Endothelial cell of umbilical vein (primary cell): ENCODE measurements at regions not wholly inside any gene's neighbourhood (a gene's known extent, or its start where the extent isn't known, plus 50 kb on each side); places are given as distances from the start of the nearest gene placed in this dataset.

Experiments used
- BruUV-seq: library from RNA; stranded (reverse); fragments of 400-500 nt; replicated peaks from 2 replicates; lab custom pipeline; 2021; lab: Mats Ljungman, UMichigan
- CTCF ChIA-PET: fragments of 300-600, 350-600 bp; sonication (Branson Sonifier 250); formaldehyde crosslinking; loops from one replicate; lab custom pipeline; 2021; ENCODE audit warnings: antibody characterized with exemption, inconsistent platforms; lab: Charles Lee
- POLR2A ChIA-PET: fragments of 300-600, 350-600 bp; sonication (Branson Sonifier 250); formaldehyde crosslinking; loops from one replicate; lab custom pipeline; 2021; ENCODE audit warnings: antibody characterized with exemption, inconsistent platforms; lab: Charles Lee
- DNase-seq: peaks from one replicate; pipeline ENCODE4 v3.0.0-alpha.2; 2011; ENCODE audit warnings: low read depth, low spot score
- FAIRE-seq: peaks from 2 replicates; lab custom pipeline; 2011; peaks lifted over from hg19 to GRCh38; lab: Jason Lieb, UNC
- H2AFZ ChIP-seq: 2 replicates; pipeline ENCODE4 v1.6.0; 2012; ENCODE audit warnings: low read depth, low read length, control low read depth, inconsistent platforms
- H3K27ac ChIP-seq: 2 replicates; pipeline ENCODE4 v1.5.1; 2011; ENCODE audit warnings: low read depth, mild to moderate bottlenecking, control low read depth, low read length, moderate library complexity; ENCODE audit not compliant: insufficient read depth
- H3K27me3 ChIP-seq, 2 experiments: 2 replicates each; pipeline versions ENCODE4 v1.6.0 to v1.6.1; 2011; ENCODE audit warnings: low read length in 2 of 2, mixed read lengths in 1 of 2; ENCODE audit not compliant: control insufficient read depth in 2 of 2, insufficient read depth in 2 of 2
- H3K36me3 ChIP-seq, 2 experiments: 2 replicates in 1 of 2; 3 replicates in 1 of 2; pipeline ENCODE4 v1.5.1; 2011; ENCODE audit warnings: low read length in 2 of 2, mild to moderate bottlenecking in 1 of 2, moderate library complexity in 1 of 2; ENCODE audit not compliant: control insufficient read depth in 2 of 2, insufficient read depth in 2 of 2; ENCODE audit errors: extremely low read depth in 1 of 2
- H3K4me1 ChIP-seq: 3 replicates; pipeline ENCODE4 v1.5.1; 2011; ENCODE audit warnings: mild to moderate bottlenecking, low read length; ENCODE audit not compliant: control insufficient read depth, insufficient read depth; ENCODE audit errors: extremely low read depth
- H3K4me2 ChIP-seq: 2 replicates; pipeline ENCODE4 v1.6.1; 2011; ENCODE audit warnings: low read length, control low read depth, mixed read lengths; ENCODE audit not compliant: insufficient read depth
- H3K4me3 ChIP-seq, 3 experiments: fragments of 200-600 bp in 1 of 3; sonication (generic), shearing (Covaris generic) in 1 of 3; replicated peaks in 1 of 3; 2 replicates each; pipeline ENCODE4 v1.5.1; 2011 to 2016; ENCODE audit warnings: control low read depth in 3 of 3, low read length in 3 of 3, mild to moderate bottlenecking in 2 of 3, inconsistent platforms in 1 of 3, low read depth in 1 of 3, moderate library complexity in 1 of 3; ENCODE audit not compliant: insufficient read depth in 1 of 3
- H3K79me2 ChIP-seq: 2 replicates; pipeline ENCODE4 v1.6.0; 2012; ENCODE audit warnings: low read length, inconsistent platforms; ENCODE audit not compliant: control insufficient read depth, insufficient read depth
- H3K9ac ChIP-seq: replicated peaks from 2 replicates; pipeline ENCODE3; 2011; ENCODE audit warnings: low read length, control low read depth; ENCODE audit not compliant: insufficient read depth; ENCODE audit errors: extremely low read depth
- H3K9me1 ChIP-seq: replicated peaks from 3 replicates; pipeline ENCODE4 v1.6.0; 2011; ENCODE audit warnings: mild to moderate bottlenecking, low read length; ENCODE audit not compliant: control insufficient read depth, insufficient read depth; ENCODE audit errors: extremely low read depth
- H3K9me3 ChIP-seq: replicated peaks from 2 replicates; pipeline ENCODE4 v1.5.1; 2012; ENCODE audit warnings: low read length, inconsistent platforms; ENCODE audit not compliant: control insufficient read depth, insufficient read depth
- H4K20me1 ChIP-seq: replicated peaks from 2 replicates; pipeline ENCODE3; 2011; ENCODE audit warnings: mild to moderate bottlenecking, low read length; ENCODE audit not compliant: control insufficient read depth, insufficient read depth; ENCODE audit errors: extremely low read depth
- CTCF ChIP-seq, 2 donors: IDR thresholded peaks; 1 replicate in 1 of 2; 2 replicates in 1 of 2; pipeline ENCODE4 v1.5.1; 2011; ENCODE audit warnings: low read length in 2 of 2, mild to moderate bottlenecking in 2 of 2, moderate library complexity in 2 of 2, control low read depth in 1 of 2, inconsistent platforms in 1 of 2, low read depth in 1 of 2; ENCODE audit not compliant: insufficient read depth in 1 of 2; ENCODE audit errors: extremely low read depth in 1 of 2
- EZH2 ChIP-seq: IDR thresholded peaks from 2 replicates; pipeline ENCODE4 v1.6.1; 2012; ENCODE audit warnings: borderline replicate concordance, low read depth, mild to moderate bottlenecking, moderate library complexity, low read length, inconsistent platforms; ENCODE audit not compliant: severe bottlenecking
- FOS ChIP-seq: IDR thresholded peaks from 2 replicates; pipeline ENCODE4 v1.6.1; 2011; ENCODE audit warnings: mild to moderate bottlenecking, low read length, moderate library complexity, borderline replicate concordance; ENCODE audit not compliant: insufficient read depth
- GATA2 ChIP-seq: IDR thresholded peaks from 2 replicates; pipeline ENCODE4 v1.7.0; 2011; ENCODE audit warnings: low read depth, mild to moderate bottlenecking, moderate library complexity, mixed read lengths, low read length; ENCODE audit not compliant: insufficient read length, insufficient read depth
- JUN ChIP-seq: IDR thresholded peaks from 2 replicates; pipeline ENCODE4 v1.6.1; 2011; ENCODE audit warnings: borderline replicate concordance, low read depth; ENCODE audit not compliant: insufficient read length, insufficient read depth
- MAX ChIP-seq: IDR thresholded peaks from 2 replicates; pipeline ENCODE4 v1.6.1; 2011; ENCODE audit not compliant: insufficient read depth, insufficient read length
- MYC ChIP-seq: IDR thresholded peaks from one replicate; pipeline ENCODE4 v1.6.1; 2011; ENCODE audit warnings: mild to moderate bottlenecking, low read depth, low read length
- POLR2A ChIP-seq: IDR thresholded peaks from 2 replicates; pipeline ENCODE4 v1.6.1; 2012; ENCODE audit warnings: low read depth, mild to moderate bottlenecking, control low read depth, low read length
- POLR2AphosphoS5 ChIP-seq: IDR thresholded peaks from 2 replicates; pipeline ENCODE4 v1.6.1; 2012; ENCODE audit warnings: low read depth, mild to moderate bottlenecking, control low read depth, low read length, moderate library complexity; ENCODE audit not compliant: insufficient read depth
- dilution Hi-C: fragments of 300-500 bp; cut with MboI; formaldehyde crosslinking; loops from one replicate; pipeline ENCODE4 v1.15.0; 2019; ENCODE audit warnings: low sequenced_read_pairs; ENCODE audit not compliant: extremely low pct_ligation_motif_present
- intact Hi-C: fragments of 100-400 bp; cut with micrococcal nuclease; formaldehyde crosslinking; loops from one replicate; pipeline ENCODE4 v1.10.0; 2022

GRCh38 chr10:113386005-113386404 lies 166.8 kb upstream of the HABP2 start:
- Histone ChIP-seq H3K27me3 (peaks cover 2 to 5% of the 10 kb centered on the region in 2 experiments), H3K9me1 (no peaks in the 10 kb centered on the region), H3K4me3 (no peak overlapping the region), H3K36me3 (no peaks in the 10 kb centered on the region), H3K4me2 (no peak overlapping the region), H4K20me1 (no peaks in the 10 kb centered on the region), H3K27ac (no peak overlapping the region), H3K9ac (no peak overlapping the region), H2AFZ (no peak overlapping the region), H3K79me2 (no peaks in the 10 kb centered on the region), H3K4me1 (peaks cover 28% of the 10 kb centered on the region), H3K9me3 (no peaks in the 10 kb centered on the region)
- TF ChIP-seq GATA2 (peak; percentile 18), POLR2AphosphoS5 (no peak), MAX (no peak), POLR2A (no peak), JUN (no peak), MYC (no peak), FOS (peak; percentile 65), CTCF (IDR thresholded peaks at IDR 0.05; ENCODE audit: extremely low read depth in 1 of 2, insufficient read depth in 1 of 2, low read depth in 1 of 2, low read length in 2 of 2) (no peak), EZH2 (no peak)
- dilution Hi-C loops (no loop called here), intact Hi-C loops (loop anchor here (10.0 kb wide), 3 partner anchors 521 to 941 kb away; partner anchors contain the start of genes VTI1A and ZDHHC6)
- BruUV-seq = no TSS peak
- peak; percentile 8 for FAIRE-seq
- peak; percentile 34 for DNase-seq
- POLR2A ChIA-PET = no interaction called here
- CTCF ChIA-PET = interaction anchor here (0.9 to 3.2 kb wide), 21 partner anchors 8 to 914 kb away, joined by 3 to 43 read pairs (median 6); no protein-coding TSS in a partner anchor
